HG03064 (cell line): ENCODE measurements at regions not wholly inside any gene's neighbourhood (a gene's known extent, or its start where the extent isn't known, plus 50 kb on each side); places are given as distances from the start of the nearest gene placed in this dataset.

Source experiments
- ATAC-seq: cut with Tn5 transposase; IDR thresholded peaks from one replicate; pipeline ENCODE4 v1.9.1; 2021; ENCODE audit warnings: low read depth; ENCODE audit not compliant: unreplicated experiment

DNA sequence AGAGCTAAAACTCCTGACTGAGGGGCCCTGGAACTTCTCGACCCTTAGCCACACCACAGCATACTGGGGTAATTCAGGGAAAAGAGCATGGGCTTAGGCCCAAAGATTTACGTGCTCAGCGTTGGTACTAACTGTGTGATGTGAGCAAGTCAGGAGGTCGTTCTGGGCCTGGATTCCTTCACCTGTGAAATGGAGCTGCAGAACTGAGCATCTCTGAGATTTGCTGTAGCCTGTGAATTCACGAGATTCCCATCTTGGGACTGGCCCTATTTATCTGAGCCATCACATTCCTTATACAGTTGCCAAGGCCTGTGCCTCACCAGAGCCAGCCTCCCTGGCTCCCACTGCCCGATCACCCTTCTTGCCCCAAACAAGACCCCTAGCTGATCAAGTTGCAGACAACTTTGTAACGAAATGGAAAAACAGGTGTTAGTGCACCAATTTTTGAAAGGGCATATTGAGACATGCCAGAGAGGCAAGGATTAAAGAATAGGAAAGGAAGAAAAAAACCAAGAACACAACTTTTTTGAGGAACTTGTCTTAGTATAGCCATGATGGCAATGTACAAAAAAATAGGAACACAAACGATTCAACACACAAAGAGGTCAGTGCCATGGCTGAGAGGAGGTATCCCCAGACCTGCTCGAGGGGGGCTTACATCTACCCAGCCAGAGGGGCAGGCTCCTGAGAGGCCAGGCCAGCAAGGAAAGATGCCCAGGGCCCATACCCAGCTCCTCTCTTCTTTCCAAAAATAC lies 323.0 kb upstream of the JARID2 start:
- no peak for ATAC-seq

DNA sequence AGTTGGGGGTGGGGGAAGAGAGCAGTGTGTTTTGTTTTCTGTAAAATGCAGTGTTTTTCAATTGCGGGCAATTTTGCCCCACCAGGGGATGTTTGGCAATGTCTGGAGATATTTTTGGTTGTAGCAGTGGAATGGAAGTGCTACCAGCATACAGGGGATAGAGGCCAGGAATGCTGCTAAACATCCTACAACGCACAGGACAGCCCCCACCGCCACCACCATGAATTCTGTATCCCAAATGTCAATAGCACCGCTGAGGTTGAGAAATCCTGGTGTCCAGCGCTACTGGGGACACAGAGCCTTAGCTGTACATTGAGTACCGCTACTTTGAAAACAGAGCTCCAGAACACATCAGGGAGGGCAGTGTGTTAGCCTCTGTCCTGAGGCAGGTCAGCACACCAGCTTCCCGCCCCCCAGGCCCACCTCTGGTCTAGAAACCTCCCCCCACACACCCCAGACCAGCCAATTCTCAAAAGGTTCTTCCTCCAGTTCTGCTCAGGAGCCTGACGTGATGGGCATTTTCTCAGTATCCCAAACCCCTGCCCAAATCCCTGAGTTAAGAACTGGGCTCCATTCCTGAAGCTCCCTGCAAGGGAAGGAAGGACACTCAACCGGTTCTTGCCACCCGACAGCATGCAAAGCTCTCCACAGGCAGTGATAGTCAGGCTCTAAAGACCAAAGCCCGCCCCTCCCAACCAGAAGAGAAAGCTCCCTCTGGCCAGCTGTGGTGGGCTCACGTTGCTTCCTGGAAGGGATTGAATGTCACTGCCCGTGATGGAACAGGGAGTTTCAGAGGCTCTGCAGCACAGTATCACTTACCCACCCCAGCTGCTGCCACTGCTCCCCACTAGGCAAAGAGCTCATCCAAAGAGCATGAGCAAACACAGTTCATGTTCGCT lies 321.5 kb upstream of the JARID2 start:
- no peak for ATAC-seq

DNA sequence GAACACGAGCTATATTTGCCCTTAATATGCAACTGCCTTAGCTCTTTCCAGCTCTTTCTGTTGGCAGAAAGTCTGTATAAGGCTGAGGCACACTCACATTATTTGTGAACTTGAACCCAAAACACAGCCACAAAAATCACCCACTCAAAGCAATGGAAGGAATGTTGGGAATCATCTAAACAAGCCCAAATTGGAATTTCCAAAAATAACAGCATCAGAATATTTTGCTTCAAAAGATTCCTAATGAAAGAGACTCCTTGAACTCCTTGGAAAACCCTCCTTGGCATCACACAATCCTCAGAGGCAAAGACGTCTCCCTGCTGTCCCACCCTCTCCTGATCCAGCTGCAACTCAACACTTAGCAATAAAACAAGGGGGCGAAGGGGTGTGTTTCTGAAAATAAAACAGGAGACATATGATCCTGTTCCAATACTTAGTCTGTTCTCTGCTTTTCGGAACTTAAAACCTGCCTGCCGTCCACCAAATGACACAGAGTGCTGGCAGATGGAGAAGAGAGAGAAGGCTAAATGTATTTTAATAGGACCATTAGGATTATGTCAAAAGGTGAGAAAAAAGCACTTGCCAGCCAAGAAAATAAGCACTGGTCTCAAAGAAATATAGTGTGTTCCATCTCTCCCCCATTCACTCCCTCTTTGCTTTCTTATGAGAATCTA lies 320.7 kb upstream of the JARID2 start:
- no peak for ATAC-seq

DNA sequence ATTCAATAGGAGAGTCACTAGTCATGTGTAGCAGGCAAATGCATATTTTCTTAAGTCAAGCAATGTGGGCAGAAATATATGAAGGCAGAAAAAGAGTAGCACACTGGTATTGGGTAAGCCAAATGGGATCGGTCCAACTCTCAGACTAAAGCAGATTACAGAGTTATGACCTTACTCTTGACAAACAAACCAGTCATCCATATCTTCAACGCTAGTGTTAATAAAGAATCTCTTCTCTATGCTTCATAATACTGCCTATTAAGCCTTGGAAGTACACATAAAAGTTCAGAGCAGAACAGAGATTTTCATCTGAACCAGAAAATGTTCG lies 320.2 kb upstream of the JARID2 start:
- ATAC-seq = no peak

DNA sequence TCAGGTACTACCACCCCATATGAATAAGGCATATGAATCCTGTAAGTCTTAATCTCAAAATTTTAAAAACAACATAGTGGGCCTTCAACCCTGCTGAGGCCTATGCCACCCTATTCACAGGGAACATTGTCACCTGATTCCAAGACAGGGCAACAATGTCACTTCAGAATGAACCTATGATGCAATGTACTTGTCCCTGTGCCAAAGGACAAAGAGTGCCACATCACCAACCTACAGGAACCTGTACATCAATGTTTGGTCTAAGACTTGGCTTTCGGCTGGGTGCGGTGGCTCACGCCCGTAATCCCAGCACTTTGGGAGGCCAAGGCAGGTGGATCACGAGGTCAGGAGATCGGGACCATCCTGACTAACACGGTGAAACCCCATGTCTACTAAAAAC lies 318.5 kb upstream of the JARID2 start:
- no peak for ATAC-seq

DNA sequence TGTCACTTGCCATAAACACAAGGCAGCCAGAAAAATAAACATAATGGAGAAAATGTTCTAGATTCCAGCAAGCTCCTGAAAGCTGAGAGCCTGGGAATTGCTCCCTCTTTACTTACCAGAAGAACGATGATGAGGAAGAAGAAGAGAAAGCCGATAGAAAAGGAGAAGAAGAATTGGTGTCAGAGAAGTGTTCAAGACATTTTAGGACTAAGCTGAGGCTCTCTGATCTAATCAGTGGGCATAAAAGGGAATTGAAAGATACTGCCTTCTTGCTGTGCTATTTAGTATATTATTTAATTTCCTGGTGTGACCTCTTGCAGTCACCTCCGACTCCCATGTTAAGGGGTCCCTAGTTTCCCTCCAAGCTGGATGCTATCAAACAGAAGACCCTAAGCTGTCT lies 316.6 kb upstream of the JARID2 start:
- no peak for ATAC-seq

DNA sequence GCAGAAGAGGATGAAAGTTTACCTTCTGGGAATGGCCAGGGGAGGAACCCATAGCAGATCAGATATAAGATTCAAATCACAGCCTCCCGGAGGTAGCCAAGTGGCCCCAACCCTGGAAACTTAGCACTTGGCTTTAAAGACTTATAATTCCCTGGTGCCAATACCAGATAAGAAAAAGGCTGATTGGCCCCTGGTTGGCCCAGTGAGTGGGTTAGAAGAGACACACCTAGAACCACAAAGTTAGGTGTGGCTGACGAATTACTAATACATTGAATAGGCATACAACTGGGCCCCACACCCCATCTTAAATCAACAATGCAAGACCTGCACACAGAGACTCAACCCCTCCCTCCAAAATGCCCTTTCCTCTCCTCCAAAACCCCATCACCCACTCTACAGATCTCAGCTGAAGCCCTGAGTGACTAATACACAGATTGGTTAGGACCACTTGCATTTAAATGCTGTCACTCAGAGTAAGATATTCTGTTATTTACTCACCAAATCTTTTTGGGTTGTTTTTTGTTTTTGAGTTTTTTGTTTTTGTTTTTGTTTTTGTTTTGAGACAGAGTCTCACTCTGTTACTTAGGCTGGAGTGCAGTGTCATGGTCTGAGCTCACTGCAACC lies 315.4 kb upstream of the JARID2 start:
- no peak for ATAC-seq

DNA sequence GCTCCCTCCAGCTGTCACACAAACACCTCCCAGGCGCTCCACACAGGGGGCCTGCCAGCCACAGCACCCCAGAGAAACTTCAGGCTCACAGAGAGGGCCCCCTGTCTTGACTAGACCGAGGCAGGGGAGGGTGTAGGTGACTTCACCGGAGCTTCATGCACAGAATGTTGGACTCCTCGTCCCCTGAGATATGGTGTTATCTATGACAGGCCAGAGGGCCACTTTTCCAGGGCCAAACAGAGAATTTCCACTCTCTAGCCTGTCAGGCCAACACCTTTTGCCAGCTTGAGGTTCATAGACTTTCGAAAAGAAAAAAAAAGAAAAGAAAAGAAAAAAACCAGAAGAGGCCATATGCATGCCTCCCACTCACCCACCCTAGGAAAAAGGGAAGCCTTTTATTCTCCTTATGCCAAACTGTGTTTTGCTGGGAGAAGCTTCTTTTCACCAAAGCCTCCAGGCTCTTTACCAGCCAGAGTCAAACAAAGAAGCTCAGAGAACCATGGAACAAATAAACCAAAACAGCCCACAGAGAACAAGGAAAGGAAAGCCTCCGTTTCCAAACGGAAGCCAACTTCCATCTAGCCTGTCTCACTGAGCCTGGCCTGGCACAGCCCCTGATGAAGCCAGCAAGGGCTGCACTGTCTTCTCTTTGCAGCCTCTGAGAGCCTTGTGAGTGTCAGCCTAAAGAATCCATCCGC lies 313.2 kb upstream of the JARID2 start:
- no peak for ATAC-seq

DNA sequence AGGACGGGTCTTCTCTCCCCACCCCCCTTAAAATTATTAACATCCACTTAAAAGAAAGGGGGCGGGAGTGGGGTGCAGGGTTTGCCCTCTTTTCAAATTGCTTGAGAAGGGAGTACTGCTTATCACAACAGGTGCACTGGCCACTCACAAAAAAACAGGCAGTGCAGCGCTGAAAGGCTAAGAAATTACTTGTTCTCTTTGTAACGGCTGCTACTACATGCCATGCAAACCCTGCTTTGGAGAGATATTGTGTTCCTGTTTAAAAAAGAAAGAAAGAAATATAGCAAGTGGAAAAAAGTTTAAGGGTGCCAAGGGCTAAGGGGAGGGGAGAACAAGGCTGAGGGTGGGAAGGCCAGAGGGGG lies 312.7 kb upstream of the JARID2 start:
- ATAC-seq = no peak

DNA sequence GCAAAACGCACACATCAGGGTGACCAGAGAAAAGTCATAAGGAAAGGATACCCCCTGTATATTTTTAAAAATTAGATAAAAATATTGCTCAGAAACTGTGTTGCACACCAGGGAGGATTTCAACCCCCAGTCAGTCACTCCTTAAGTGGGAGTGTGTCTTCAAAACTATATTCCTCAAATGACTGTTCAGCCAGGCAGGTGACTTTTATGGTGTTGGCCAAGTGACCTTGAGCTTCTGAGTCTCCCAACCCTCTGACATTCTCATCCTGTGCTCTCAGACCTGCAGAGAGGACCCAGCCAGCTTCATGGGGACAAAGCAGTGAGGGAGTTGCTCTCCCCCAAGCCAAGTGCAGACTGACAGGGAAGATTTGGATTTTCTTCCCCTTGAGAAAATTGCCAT lies 311.9 kb upstream of the JARID2 start:
- ATAC-seq = no peak

DNA sequence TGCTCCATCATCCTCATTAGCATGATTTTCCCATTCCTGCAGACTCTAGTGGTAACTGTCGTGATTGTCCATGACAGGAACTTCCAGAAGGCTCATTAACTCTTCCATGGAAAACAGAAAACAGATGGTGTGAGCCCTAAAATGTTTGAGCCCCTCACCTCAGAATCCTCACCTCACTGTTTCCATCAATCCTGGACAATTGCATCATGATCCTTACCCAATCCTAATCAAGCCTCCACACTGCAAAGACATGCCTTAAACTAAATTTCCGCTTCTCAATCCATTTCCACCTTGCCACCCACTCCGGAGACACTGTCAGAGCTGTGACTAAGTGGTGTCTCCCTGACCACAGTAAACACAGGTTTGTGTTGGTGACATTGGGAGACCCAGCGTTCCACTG lies 311.0 kb upstream of the JARID2 start:
- no peak for ATAC-seq

DNA sequence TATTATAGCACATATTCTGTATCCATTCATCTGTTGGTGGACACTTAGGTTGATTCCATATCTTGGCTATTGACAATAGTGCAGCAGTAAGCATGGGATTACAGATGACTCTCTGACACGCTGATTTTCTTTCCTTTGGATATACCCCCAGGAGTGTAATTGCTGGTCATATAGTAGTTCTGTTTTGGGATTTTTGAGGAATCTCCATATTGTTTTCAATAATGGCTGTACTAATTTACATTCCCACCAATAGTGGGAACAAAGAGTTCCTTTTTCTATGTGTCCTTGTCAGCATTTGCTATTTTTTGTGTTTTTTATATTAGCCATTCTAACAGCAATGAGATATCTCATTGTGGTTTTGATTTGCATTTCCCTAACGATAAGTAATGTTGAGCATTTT lies 309.0 kb upstream of the JARID2 start:
- ATAC-seq = no peak

DNA sequence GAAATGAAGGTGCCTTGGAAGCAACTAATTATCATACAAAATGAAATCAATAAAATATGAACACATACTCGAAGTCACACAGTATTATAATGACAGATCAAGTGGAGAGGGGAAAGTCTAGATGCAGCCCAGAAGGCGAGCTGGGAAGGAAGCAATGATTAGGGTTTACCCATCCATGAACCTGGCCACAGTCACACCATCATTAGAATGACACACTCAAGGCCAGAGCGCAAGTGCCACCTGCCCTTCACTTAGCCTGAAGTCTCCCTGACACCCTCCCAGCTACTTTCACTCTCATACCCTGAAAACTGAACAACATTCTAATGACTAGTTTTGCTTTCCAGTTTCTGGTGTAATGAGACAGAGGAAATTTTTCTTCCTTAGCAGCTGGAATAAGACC lies 302.8 kb upstream of the JARID2 start:
- ATAC-seq = no peak

DNA sequence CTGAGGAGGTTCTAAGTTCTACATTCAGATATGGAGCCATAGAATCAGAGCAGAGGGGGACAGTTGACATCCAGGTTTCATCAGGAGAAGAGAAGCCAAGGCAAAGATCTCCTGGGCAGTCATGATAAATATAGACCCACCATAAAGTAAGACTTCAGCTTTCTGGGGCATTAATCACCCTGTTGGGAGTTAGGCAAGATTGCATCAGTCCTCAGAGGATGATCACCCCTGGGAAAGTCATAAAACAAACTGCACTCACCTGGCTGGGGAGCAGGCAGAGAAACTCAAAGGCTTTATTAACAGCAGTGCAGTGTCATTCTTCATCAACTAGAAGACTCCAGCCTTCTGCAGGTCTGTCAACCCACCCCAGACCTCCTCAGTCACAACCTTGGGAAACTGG lies 301.3 kb upstream of the JARID2 start:
- ATAC-seq = no peak

DNA sequence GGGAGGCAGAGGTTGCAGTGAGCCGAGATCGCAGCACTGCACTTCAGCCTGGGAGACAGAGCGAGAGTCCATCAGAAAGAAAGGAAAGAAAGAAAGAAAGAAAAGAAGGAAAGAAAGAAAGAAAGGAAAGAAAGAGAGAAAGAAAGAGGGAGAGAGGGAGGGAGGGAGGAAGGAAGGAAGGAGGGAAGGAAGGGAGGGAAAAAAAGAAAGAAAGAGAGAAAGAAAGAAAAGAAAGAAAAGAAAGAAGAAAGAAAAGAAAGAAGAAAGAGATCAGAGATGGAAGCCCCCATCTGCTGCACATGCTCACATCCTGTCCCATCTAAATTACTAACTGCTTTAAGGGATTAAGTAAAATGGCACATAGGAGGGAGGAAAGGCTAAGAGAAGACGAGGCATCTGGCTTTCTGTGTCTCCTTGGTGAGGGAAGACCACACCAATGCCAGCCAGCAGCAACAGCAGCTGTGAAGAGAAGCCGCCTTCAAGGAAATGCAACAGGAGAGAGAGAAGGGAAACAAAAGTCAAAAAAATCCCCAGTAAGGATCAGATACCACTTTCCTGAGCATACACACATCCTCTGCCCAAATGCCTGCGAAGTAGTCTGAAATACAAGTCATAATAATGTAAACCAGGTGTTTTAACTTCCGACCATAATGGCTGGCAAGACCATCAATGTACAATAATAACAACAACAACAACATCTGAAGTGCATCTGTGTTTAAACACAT lies 300.2 kb upstream of the JARID2 start:
- ATAC-seq = no peak

DNA sequence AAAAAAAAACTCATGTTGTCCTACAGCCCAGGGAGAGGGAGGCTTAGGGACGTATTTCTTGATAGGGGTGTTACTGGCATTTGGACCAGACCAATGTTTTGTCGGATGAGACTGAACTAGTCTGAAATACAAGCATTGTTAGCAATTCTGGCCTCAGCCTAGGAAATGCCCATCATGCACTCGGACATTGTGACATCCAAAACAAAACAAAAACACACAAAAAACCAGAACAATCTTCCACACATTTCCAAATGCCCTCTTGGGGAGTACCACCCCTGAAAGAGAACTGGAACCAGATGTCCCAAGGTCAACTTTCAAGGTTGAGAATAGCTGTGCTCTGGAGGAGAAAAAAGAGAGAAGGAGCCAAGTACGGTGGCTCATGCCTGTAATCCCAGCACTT lies 299.1 kb upstream of the JARID2 start:
- ATAC-seq = no peak

DNA sequence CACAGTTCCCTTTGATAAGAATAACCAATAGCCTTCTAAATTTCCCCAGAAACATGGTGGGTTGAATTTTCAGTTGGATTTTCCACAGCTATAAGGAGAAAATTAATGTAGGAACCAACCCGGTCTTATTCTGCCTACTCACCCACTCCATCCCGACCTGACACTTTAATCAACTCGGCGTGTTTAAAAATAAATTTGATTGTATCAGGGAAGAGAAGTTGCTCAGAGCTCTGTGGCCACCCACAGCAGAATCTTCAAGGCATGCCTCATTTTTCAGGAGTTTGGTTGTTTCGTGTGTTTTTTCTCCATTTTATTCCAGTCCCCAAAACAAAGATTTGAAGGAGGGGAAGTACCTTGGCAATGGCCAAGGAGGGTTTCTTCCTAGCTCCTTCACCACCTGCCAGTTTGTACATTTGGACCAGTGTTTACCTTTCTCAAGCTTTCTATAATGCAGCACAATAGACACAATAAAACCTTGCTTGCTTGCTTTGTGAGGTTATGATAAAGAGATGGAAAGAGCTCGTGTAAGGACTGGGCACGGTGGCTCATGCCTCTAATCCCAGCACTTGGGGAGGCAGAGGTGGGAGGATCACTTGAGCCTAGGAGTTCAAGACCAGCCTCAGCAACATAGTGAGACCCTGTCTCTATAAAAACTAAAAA lies 297.2 kb upstream of the JARID2 start:
- no peak for ATAC-seq

DNA sequence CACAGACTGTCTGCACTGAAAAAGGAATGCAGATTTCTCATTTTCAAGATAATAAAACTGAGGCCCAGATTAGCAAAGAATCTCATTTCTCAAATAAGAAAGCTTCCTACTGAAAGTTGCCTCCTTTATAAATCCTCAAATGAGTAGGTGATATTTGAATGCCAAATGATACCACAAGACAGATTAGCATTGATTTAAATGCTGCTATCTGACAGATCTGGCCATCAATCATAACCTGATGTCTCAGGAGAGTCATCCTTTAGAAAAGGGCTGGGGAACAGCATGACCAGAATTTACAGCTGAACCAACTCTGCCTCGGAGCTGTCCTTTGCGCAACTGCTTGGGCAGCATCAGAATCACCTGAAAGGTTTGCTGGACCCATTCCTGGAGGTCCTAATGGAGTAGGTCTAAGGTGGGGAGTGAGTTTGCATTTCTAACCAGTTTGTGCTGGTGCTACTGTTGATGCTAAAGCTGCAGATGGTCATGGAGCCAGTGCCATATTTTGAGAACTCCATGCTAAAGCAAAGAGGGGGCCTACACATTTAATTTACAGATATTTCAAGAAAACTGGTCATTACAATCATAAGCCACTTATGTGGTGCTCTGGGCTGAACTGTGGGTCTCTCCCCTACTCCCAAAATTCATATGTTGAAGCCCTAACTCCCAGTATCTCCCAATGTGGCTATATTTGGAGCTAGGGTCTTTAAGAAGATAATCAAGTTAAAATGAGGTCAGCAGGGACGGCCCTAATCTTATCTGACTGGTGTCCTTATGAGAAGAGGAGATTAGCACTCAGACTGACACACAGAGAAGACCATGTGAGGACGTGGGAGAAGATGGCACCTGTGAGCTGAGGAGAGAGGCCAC lies 295.5 kb upstream of the JARID2 start:
- no peak for ATAC-seq

DNA sequence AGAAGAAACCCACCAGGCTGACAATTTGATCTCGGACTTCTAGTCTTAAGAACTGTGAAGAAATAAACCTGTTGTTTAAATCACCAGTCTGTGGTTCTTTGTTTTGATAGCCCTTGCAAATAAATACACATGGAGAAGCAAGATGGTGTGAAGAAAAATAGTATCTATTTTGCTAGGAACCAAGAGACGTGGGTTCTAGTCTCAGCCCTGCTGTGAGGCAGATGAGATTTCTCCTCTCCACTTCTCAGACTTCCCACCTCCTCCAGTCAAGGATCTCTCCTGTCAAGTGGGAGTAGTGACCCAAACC lies 294.9 kb upstream of the JARID2 start:
- ATAC-seq = no peak
